PC-3 (cell line): ENCODE measurements at regions not wholly inside any gene's neighbourhood (a gene's known extent, or its start where the extent isn't known, plus 50 kb on each side); places are given as distances from the start of the nearest gene placed in this dataset.

Experiments
- ATAC-seq: fragments of 200-7000 bp; cut with Tn5 transposase; 2 replicates; pipeline ENCODE4 v1.9.1; 2020; ENCODE audit warnings: mild to moderate bottlenecking, moderate library complexity
- BruUV-seq: library from RNA; stranded (reverse); fragments of 400-500 nt; replicated peaks from 2 replicates; lab custom pipeline; 2021; lab: Mats Ljungman, UMichigan
- CTCF ChIA-PET: fragments of 300-600 bp; sonication (Branson Sonifier 250); formaldehyde crosslinking; loops from one replicate; lab custom pipeline; 2022; ENCODE audit warnings: antibody characterized with exemption; lab: Charles Lee
- POLR2A ChIA-PET: fragments of 300-600 bp; sonication (Branson Sonifier 250); formaldehyde crosslinking; loops from one replicate; lab custom pipeline; 2022; ENCODE audit warnings: antibody characterized with exemption; ENCODE audit not compliant: unreplicated experiment; lab: Charles Lee
- DNase-seq: peaks from one replicate; pipeline ENCODE4 v3.0.0-alpha.2; 2015
- H2AFZ ChIP-seq: fragments of 300-600 bp; sonication (generic); 2 replicates; pipeline ENCODE4 v1.6.0; 2016; ENCODE audit warnings: antibody characterized with exemption, low read length
- H3F3A ChIP-seq: fragments of 300-600 bp; sonication (generic); one replicate; pipeline ENCODE4 v1.6.0; 2017; ENCODE audit warnings: antibody characterized with exemption, low read length, control low read depth, mild to moderate bottlenecking; ENCODE audit not compliant: unreplicated experiment
- H3K27ac ChIP-seq: fragments of 300-600 bp; sonication (generic); 2 replicates; pipeline ENCODE4 v1.5.1; 2016; ENCODE audit warnings: mild to moderate bottlenecking, low read length
- H3K27me3 ChIP-seq: fragments of 300-600 bp; sonication (generic); 2 replicates; pipeline ENCODE4 v1.6.1; 2016; ENCODE audit warnings: low read length, mixed read lengths
- H3K36me3 ChIP-seq: fragments of 300-600 bp; sonication (generic); 2 replicates; pipeline ENCODE4 v1.6.1; 2016; ENCODE audit warnings: low read depth, mixed run types, low read length, mixed read lengths
- H3K4me1 ChIP-seq: fragments of 300-600 bp; sonication (generic); 2 replicates; pipeline ENCODE4 v1.5.1; 2016; ENCODE audit warnings: low read length; ENCODE audit not compliant: insufficient read depth
- H3K4me2 ChIP-seq: fragments of 300-600 bp; sonication (generic); 2 replicates; pipeline ENCODE4 v1.6.0; 2016; ENCODE audit warnings: low read length
- H3K4me3 ChIP-seq: fragments of 300-600 bp; sonication (generic); 2 replicates; pipeline ENCODE4 v1.5.1; 2016; ENCODE audit warnings: mild to moderate bottlenecking, low read length, mixed read lengths
- H3K79me2 ChIP-seq: fragments of 300-600 bp; sonication (generic); 2 replicates; pipeline ENCODE4 v1.6.1; 2017; ENCODE audit warnings: low read length, mixed read lengths
- H3K9ac ChIP-seq: fragments of 300-600 bp; sonication (generic); 2 replicates; pipeline ENCODE4 v1.6.0; 2016; ENCODE audit warnings: mild to moderate bottlenecking, low read length
- H3K9me2 ChIP-seq: fragments of 300-600 bp; sonication (generic); replicated peaks from 2 replicates; pipeline ENCODE4 v1.6.1; 2016; ENCODE audit warnings: mixed run types, low read length, mixed read lengths
- H3K9me3 ChIP-seq: fragments of 300-600 bp; sonication (generic); 2 replicates; pipeline ENCODE4 v1.6.1; 2016; ENCODE audit warnings: low read length, mixed read lengths
- H4K20me1 ChIP-seq: fragments of 300-600 bp; sonication (generic); 2 replicates; pipeline ENCODE4 v1.6.1; 2016; ENCODE audit warnings: low read length, mixed read lengths
- EZH2 ChIP-seq: fragments of 300-600 bp; sonication (generic); IDR thresholded peaks from one replicate; pipeline ENCODE4 v1.6.1; 2017; ENCODE audit warnings: antibody characterized with exemption, mild to moderate bottlenecking, low read length; ENCODE audit not compliant: unreplicated experiment
- EZH2phosphoT487 ChIP-seq: fragments of 300-600 bp; sonication (generic); IDR thresholded peaks from 2 replicates; pipeline ENCODE4 v1.6.1; 2018; ENCODE audit warnings: mild to moderate bottlenecking, antibody characterized with exemption, low read length, borderline replicate concordance
- intact Hi-C: fragments of 100-400 bp; cut with micrococcal nuclease; formaldehyde crosslinking; loops from 2 replicates; pipeline ENCODE4 v1.9.0; 2023
- TF ChIP-seq, protein P1 (sequence below): fragments of 300-600 bp; sonication (generic); conservative IDR thresholded peaks from 2 replicates; pipeline ENCODE4 v1.5.1; 2017; ENCODE audit warnings: antibody characterized with exemption, low read depth, mild to moderate bottlenecking, low read length

GRCh38 chr16:26802965-26803364, 263.8 kb upstream of the C16orf82 start:
- no peak for DNase-seq
- CTCF ChIA-PET: no interaction called here
- no TSS peak for BruUV-seq
- no peak for TF ChIP-seq EZH2
- no peaks in the 10 kb centered on the region for H3K9me2 ChIP-seq
- no peak overlapping the region for H3K4me2 ChIP-seq
- POLR2A ChIA-PET: no interaction called here
- H4K20me1 ChIP-seq: no peaks in the 10 kb centered on the region
- H3K79me2 ChIP-seq: no peaks in the 10 kb centered on the region
- H3K9ac ChIP-seq: no peak overlapping the region
- no peak for ATAC-seq
- H3K4me1 ChIP-seq: no peaks in the 10 kb centered on the region
- no peaks in the 10 kb centered on the region for H3K9me3 ChIP-seq
- H3K4me3 ChIP-seq: no peak overlapping the region
- H3K27me3 ChIP-seq: no peaks in the 10 kb centered on the region
- H3K36me3 ChIP-seq: no peaks in the 10 kb centered on the region
- no peaks in the 10 kb centered on the region for H3F3A ChIP-seq
- no peak overlapping the region for H2AFZ ChIP-seq
- intact Hi-C loops: no loop called here
- no peak overlapping the region for H3K27ac ChIP-seq

DNA sequence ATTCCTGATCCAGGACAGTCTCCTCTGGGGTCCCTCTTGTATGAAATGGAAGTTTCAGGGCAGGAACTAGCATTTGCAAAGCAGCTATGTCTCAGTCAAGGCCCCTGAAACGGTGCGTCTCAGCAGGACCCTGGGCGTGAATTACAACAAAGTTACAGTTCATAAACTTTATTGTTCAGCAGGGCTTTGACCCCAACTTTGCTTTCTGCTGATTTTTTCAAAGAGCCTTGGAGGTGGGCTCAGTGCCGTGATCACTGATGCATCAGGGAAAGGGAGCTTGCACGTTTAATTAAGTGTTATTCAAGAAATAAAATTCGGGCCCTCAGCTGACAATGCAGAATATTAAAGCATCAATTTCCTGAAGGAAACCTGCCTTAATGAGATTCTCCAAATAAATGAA, 260.1 kb upstream of the C16orf82 start:
- Histone ChIP-seq H3K4me3 (no peak overlapping the region), H3K4me1 (no peaks in the 10 kb centered on the region), H3K36me3 (no peaks in the 10 kb centered on the region), H3K9me3 (no peaks in the 10 kb centered on the region), H3K4me2 (no peak overlapping the region), H3K9me2 (no peaks in the 10 kb centered on the region), H2AFZ (no peak overlapping the region), H3K79me2 (no peaks in the 10 kb centered on the region), H4K20me1 (no peaks in the 10 kb centered on the region), H3F3A (no peaks in the 10 kb centered on the region), H3K9ac (no peak overlapping the region), H3K27me3 (no peaks in the 10 kb centered on the region), H3K27ac (no peak overlapping the region)
- intact Hi-C loops: no loop called here
- DNase-seq (no peak), ATAC-seq (no peak)
- BruUV-seq: no TSS peak
- TF ChIP-seq, protein P1, sequence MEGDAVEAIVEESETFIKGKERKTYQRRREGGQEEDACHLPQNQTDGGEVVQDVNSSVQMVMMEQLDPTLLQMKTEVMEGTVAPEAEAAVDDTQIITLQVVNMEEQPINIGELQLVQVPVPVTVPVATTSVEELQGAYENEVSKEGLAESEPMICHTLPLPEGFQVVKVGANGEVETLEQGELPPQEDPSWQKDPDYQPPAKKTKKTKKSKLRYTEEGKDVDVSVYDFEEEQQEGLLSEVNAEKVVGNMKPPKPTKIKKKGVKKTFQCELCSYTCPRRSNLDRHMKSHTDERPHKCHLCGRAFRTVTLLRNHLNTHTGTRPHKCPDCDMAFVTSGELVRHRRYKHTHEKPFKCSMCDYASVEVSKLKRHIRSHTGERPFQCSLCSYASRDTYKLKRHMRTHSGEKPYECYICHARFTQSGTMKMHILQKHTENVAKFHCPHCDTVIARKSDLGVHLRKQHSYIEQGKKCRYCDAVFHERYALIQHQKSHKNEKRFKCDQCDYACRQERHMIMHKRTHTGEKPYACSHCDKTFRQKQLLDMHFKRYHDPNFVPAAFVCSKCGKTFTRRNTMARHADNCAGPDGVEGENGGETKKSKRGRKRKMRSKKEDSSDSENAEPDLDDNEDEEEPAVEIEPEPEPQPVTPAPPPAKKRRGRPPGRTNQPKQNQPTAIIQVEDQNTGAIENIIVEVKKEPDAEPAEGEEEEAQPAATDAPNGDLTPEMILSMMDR: no peak
- TF ChIP-seq EZH2 (no peak), EZH2phosphoT487 (no peak)
- CTCF ChIA-PET: no interaction called here
- POLR2A ChIA-PET: no interaction called here

- ChIA-PET CTCF (no interaction called here), POLR2A (no interaction called here)
- no peaks in the 10 kb centered on the region for H3K79me2 ChIP-seq
- ATAC-seq (no peak), DNase-seq (no peak)
- no peaks in the 10 kb centered on the region for H3K4me1 ChIP-seq
- BruUV-seq: no TSS peak
- no peaks in the 10 kb centered on the region for H3K36me3 ChIP-seq
- H3K9me3 ChIP-seq: no peaks in the 10 kb centered on the region
- H4K20me1 ChIP-seq: no peaks in the 10 kb centered on the region
- H3K27ac ChIP-seq: no peak overlapping the region
- H3K9ac ChIP-seq: no peak overlapping the region
- TF ChIP-seq EZH2 (no peak), EZH2phosphoT487 (no peak)
- TF ChIP-seq, protein P1: no peak
- no peak overlapping the region for H2AFZ ChIP-seq
- no peaks in the 10 kb centered on the region for H3F3A ChIP-seq
- intact Hi-C loops: no loop called here
- no peak overlapping the region for H3K4me3 ChIP-seq
- no peaks in the 10 kb centered on the region for H3K9me2 ChIP-seq
- H3K4me2 ChIP-seq: no peak overlapping the region
- no peaks in the 10 kb centered on the region for H3K27me3 ChIP-seq
Observed at GRCh38 chr16:26809461-26809860, 257.3 kb upstream of the C16orf82 start.
